ENCODE measurements at regions not wholly inside any gene's neighbourhood (a gene's known extent, or its start where the extent isn't known, plus 50 kb on each side); places are given as distances from the start of the nearest gene placed in this dataset.

DNA sequence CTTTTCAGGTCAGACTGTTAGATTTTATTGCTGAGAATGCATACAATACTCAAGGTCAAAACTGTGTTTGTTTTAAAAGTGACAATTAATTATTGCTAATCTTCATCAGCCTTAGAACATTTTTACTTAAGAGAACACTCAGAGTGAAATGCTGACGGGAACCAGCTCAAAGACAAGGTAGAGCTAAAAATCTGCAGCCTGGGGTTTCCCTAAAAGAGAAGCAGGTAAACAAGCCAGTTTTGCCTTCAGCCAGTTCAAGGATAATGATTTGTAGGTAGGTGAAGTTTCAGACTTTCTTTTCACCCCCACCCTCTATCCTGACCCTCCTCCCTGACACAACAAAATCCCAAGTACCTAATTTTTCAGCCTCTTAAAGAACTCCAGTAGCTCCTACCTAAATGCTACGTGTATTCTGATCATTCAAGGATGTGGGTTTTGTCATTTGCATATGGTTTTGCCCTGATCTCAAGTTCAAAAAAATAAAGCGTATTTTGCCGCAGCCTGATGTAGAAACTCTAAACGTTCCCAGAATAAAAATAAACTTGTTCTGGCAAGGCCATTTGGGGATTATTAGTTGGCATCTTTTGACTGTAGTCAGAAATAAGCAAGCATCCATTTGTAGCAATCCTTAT is 407.2 kb downstream of the EFNA5 start:
- no peak for DNase-seq (ENCODE audit: low spot score)

DNA sequence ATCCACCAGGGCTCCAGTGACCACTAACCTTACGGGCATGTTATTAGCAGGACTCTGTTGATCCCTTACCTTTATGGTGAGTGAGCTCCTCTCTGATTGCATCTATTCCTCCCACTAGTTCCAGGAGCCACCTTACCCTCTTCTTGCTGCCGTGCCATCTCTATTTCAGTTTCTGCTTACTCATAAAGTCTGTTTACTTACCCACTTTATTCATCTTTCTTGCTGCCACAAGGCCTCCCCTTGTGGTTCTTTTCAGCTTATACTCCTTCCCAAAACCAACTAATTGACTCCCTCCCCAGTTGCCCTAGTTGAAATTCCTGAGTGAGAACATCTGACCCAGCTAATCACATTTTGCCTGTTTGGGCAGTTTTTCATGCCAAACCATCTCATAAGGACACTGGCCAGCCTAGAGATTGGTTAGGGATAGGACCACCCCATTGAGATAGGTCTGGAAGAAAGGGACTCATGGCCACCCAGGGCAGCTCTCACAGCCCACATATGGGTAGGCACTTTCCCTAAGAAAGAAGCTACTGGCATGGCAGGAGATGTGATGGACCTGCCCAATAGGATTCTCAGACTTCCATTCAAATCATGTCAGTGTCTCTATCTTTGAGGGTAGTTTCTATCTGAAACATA is 412.7 kb downstream of the EFNA5 start:
- no peak for DNase-seq (ENCODE audit: low spot score)

DNA sequence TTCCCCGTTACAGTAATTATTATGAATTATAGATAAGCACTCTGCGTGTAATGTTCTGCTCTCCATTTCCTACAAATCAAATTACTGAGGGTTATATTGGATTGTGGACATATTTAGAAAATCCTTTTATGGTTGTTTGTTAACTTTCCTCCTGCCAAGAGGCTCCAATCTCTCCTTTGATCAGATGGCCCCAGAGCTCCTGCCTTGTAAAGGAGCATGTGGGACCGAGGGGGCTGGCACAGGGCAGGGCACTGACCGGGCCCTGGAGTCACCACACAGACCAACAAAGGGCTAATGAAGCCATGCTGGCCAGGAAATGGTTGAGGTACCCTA is 415.9 kb downstream of the EFNA5 start:
- DNase-seq (ENCODE audit: low spot score) = no peak

DNA sequence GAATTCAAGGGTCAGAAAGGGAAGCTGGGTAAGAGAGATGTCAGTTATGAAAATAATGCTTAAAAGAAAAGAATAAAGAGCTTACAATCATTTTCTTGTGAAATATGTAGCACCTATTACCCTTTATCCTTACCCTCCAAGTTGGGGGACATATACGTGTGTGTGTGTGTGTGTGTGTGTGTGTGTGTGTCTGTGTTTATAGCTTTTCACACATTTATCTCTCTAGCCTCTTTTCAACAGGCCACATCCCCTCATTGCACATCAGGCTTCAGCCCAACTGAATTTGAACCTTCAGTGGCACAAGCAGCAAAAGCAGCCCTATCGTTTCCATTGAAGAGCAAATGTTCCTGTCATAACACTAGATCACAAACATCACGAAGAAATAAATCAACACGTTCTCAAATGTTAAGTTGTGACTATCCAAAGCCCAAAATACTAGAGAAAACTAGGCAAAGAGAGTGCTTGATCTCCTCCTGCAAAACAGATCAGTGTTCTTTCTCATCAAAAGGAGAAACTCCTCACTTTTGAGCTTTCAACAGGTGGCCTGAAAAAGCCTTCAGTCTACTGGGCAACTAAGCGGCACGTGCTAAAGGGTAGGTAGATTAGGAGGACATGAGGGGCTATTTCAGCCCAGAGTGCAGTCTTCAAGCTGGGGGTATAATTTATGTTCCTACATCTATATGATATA is 416.4 kb downstream of the EFNA5 start:
- DNase-seq (ENCODE audit: low spot score) = no peak

DNA sequence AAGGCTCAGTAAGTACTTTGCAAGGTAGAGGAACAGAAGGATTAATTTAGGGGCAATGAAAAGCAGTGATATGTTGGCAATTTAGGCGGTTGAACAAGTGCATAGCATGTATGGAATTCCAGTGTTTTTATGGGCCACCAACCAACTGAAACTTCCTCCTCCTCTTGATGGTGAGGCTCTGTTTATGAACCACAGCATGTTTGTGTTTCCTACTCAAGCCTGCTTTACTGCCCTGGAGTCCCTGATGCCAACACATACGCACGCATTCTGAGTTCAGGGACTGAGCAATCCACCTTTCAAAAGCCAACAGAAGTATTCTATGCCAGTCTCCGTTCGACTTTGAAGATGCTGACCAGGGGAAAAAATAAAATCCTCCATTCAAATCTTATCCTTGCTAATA is 417.5 kb downstream of the EFNA5 start:
- no peak for DNase-seq (ENCODE audit: low spot score)

DNA sequence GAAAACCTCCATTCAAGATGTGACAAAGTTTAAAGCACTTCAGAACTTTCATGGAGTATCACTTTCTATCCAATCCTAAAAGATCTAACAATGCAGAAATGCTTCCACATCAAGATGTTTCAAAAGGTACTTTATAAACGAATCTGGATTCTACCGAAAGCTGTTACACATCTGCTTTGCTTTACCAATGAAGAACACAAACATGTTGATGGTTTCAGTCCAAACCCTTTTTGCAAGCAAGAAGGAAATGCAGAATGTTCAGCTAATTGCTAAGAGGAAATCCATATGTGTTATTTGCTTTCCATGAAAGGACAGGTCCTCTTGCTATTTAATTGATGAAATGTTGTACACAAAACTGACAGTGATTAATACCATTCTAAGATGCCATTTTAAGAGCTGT is 419.6 kb downstream of the EFNA5 start:
- DNase-seq (ENCODE audit: low spot score) = no peak

DNA sequence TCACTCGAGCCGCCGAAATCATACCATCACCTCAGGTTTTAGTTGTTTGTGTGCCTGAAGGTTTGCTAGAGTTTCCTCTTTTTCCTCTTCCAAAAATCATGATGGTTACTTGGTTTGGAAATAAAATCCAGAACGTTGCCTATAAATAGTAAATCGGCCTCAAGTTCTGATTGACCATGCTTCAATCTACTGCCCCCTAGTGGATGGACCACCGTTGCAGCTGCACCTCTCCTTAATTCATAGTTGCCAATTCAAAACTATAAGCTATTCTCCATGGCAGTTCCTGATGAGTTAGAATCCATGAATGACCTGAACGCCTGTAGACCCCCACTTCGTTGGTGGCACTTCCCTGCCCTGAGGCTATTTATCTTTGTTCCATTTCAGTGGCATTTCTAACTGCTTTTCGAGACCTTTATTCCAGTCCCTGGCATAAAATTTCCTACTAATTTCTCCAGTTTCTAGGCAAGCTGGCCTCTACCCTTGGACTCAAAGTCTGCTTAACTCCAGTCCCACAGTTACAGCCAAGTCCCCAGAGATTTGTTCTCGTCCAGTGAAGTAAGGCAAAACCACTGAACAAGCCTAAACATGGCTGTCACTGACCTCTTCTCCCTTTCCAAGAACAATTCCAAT is 422.6 kb downstream of the EFNA5 start:
- peak; percentile 53 for DNase-seq (ENCODE audit: low spot score)

DNA sequence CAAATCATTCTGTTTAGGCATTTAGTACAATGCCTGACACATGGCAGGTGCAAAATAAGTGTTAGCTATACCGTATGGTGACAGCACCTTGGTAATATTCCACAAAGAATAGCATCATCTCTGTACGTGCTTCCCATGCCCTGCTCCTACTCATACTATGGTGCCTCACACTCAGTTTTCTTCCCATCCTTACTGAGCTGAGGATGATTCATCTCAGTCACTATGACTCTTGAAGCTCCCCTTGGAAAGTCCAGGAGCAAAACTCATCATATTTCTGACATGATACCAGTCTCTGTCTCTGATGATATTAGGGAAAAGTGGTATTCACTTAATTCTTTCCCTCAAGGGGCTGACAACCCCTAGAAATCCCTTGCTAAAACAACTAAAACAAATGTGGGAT is 423.3 kb downstream of the EFNA5 start:
- no peak for DNase-seq (ENCODE audit: low spot score)

DNA sequence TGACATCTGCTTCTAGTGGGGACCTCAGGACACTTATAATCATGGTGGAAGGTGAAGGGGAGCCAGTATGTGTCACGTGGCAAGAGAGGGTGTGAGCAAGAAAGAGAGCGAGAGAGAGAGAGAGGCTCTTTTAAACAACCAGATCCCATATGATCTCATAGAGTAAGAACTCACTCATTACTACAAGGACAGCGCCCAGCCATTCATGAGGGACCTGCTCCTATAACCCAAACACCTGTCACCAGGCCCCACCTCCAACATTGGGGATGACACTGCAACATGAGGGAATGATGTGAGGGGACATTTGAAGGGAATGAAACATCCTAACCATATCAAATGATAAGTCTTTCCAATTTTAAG is 427.5 kb downstream of the EFNA5 start:
- no peak for DNase-seq (ENCODE audit: low spot score)

DNA sequence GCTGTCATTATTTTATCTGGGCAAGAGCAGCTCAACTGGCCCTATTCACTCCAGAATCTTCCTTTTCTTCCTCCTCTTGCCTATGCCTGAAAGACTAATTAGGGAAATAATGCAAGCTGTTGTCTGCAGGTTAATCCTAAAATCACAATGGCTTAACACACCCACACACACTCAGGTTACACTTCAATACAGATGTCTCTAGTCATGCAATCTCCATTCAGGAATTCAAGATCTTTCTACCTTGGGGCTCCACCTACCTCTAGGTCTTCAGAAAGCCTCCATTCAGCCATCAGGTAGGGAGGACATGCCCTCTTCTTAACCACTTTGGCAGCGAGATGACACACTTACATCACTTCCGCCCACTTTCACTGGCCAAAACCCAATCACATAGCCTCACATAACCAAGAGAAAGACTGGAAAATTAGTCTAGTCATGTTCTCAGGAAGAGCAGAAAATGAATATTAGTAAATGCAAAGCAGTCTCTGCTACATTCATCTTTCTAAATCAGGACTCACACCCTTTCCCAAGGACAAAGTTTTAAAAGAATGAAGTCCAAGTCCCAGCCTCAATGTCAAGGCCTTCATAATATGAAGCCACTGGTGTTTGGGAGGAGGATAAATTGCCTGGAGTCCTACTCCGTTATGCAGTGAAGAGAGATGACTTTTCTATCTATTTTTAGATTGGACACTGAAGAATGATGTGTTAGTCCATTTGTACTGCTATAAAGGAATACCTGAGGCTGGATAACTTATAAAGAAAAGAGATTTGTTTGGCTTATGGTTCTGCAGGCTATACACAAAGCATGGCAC is 428.1 kb downstream of the EFNA5 start:
- DNase-seq (ENCODE audit: low spot score) = no peak

DNA sequence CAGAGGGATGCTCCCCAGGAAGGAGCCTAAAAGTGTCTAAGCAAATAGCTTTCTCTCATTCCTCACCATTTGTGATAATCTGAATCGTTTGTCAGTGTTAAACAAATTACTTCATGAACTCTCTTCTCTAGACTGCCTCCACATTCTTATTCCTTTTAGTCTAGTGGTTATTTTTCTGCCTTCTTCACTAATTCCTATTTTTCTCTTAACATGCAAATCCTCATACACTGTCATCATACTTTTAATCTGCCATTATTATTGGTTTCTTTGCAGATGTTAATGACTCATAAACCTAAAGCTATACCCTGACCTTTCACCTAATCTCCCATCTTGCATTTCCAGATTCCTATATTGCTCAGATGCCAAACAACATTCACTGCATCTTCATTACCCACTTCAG is 428.9 kb downstream of the EFNA5 start:
- no peak for DNase-seq (ENCODE audit: low spot score)

DNA sequence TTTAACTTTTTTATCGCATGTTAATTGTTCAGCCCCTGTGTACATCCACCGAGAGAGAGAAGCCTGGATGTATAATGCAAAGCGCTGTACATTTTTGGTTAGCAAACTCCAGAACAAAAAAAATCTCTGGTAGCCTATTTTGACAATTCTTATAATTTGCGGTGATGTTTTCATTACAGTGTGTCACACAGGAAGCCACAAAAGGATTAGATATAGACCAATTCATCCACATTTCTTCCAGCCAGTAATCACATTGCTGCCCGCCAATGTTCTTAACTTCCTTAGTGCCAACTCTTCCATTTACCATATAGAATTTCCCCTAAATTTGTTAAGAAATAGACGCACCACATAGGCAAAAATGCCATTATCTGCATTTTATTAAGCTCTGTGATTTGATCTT is 435.6 kb downstream of the EFNA5 start:
- no peak for DNase-seq (ENCODE audit: low spot score)

DNA sequence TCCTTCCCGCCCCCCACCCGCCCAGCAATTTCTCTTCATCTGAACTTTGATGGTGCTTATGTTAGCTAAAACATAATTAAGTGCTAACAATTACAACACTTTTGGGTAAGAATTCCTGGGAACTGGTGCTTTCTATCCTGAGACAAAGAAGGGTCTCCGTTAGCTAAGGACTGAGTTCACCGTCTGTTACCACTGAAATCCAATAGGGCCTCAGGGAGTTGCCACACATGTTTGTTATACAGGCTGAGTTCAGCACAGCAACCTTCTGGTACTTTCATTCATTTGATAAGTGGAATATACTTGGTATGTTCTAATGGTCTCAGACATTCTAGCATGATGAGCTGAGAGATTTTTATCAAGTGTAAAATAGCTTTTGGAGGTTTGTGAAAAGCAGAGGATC is 437.9 kb downstream of the EFNA5 start:
- DNase-seq (ENCODE audit: low spot score) = no peak

DNA sequence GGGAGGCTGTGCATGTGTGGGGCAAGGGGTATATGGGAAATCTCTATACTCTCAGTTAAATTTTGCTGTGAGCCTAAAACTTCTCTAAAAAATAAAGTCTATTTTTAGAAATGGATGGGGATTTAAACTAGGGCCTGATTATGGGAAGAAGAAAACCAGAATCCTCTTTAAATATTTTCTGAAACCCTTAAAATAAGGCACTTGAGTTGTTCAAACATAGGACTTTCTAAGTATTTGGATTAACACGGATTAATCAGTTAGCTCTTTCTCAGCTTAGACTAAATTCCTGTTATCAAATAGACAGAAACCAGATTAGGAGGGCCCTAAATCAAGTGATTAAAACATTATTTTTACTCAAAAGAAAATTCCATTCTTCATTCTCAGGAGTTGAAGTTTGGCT is 438.4 kb downstream of the EFNA5 start:
- DNase-seq (ENCODE audit: low spot score) = no peak

DNA sequence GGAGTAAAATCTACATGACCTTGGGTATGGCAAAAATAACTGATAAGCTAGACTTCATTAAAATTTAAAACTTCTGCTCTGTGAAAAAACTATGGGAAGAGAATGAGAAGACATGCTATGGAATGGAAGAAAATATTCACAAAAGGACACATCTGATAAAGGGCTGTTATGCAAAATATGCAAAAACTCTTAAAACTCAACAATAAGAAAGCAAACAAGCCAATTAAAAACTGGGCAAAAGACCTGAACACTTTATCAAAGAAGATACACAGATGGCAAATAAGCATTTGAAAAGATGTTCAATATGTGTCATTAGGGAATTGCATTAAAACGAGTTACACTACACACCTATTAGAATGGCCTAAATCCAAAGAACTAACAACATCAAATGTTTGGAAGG is 439.5 kb downstream of the EFNA5 start:
- DNase-seq (ENCODE audit: low spot score) = no peak

DNA sequence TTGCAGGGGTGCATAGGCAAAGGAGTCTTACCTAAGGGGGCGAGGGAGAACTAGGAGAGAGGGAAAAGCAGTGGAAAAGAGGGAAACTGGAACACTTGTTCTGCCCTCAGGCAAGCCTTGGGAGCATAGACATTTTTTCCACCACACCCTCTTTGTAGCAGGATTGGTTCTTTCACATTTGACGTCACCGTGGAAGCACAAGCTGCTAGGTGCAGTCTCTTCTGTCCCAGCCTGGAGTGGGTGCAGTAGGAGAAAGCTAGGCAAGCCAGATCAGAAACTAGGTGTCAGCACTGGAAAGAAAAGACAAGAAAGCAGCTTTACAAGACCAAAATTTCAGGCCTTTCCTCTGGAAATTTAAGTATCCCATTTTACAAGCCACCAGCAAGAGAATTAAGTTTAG is 440.4 kb downstream of the EFNA5 start:
- no peak for DNase-seq (ENCODE audit: low spot score)

DNA sequence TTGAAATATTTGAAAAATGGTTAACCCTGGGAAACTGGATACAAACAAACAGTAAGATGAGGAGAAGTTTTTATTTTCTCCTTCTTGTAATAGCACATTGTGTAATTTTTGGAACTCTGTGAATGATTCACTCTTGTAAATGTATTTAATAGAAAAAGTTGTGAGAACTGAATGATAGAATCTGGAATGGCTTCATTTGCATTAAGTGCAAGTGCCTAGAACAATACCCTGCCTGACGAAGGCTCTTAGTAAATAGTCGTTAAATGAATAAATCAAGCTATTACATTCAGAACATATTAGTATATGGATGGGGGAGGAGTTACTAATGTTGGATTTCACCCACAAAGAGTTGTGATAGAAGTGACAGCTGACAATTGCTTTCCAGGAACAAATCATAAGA is 442.5 kb downstream of the EFNA5 start:
- DNase-seq (ENCODE audit: low spot score) = no peak

DNA sequence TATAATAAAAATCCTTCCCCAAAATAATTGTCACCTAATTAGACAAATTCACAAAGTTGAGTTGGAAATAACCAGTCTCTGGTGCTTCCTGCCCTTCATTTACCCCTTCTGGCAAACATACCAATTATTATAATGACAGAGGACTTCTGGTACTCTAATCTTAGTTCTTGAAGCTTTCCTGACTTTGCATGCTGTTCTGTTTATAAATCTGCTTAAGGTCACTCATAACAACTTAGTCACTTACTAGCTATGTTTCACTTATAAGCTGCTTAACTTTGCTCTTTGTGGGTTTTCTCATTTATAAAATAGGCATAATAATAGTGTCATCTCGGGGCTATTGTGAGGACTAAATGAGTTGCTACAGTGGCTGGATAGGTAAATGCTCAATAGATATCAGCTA is 446.5 kb downstream of the EFNA5 start:
- DNase-seq (ENCODE audit: low spot score) = no peak

DNA sequence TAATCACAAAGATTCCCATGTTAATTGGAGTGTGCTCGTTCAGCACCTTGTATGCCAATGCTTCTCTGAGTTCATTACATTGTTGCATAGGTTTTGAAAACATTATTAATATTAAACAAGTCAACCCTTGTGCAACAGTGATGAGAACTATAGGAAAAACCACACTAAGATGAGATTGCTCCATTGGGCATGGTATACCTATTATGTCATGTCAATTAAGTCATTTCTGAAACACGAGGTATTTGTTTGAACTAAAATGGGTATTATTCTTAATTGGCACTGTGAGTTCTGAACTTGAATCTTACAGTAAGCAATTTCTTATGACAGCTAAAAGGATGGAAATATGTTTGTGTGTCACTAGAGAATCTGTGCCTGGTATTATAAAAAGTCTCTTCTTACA is 447.7 kb downstream of the EFNA5 start:
- DNase-seq (ENCODE audit: low spot score) = no peak

DNA sequence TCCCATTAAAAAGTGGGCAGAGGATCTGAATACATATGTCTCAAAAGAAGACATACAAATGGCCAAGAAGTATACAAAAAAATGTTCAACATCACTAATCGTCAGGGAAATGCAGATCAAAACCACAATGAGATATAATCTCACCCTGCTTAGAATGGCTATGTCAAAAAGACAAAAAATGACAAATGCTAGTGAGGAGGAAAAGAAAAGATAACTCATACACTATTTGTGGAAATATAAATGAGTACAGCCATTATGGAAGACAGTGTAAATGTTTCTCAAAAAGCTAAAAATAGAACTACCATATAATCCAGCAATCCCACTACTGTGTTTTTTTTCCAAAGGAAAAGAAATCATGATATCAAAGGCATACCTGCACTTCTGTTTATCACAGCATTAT is 450.7 kb downstream of the EFNA5 start:
- no peak for DNase-seq (ENCODE audit: low spot score)

DNA sequence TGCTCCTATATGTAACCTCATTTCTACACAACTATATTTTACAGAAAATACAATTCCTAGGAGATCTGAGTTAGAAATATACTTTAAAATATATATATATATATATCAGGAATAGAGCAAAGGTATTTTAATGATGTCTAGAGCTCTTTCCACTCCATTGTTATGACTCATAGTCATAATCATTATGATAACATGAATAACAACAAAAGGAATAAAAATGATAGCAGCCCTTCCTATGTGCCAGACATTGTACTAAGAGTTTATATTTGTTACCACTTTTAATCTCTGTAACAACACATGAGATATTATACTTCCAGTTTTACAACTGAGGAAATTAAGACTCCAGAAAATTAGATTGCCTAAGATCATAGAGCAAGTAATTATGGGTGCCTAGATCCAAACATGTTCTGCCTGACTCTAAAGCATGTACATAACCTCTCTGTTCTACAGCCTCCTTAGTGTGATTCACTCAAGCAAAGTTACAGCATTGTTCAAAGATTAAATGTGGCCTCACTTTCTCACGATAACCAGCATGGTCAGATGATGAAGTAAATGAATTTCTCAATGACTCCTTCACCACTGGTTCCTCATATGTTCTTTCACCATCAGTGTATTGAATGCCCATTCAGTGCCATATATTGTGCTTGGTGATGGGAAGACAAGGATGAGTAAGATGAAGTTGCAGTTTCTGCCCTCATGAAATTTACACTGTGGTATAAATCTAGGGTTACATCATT is 452.1 kb downstream of the EFNA5 start:
- no peak for DNase-seq (ENCODE audit: low spot score)

DNA sequence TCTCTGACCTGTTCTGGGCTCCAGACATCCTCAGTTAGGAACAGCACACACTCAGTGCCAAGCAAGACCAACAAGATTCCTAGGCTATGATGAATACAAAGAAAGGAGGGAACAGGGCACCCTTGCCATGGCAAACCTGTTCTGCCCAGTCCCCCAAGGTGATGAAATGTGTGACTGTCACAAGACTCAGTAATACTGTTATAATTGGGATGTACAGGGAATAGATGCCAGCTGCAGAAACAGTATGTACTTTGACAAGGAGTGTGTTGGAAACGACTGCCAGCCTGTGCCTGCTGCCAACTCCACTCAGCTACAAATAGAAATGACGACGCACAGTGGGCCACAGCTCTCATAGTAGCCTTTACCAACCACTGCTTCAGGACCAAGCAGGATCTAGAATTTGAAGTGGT is 453.0 kb downstream of the EFNA5 start:
- peak; percentile 74 for DNase-seq (ENCODE audit: low spot score)
